ENCODE measurements at regions not wholly inside any gene's neighbourhood (a gene's known extent, or its start where the extent isn't known, plus 50 kb on each side); places are given as distances from the start of the nearest gene placed in this dataset.

DNA sequence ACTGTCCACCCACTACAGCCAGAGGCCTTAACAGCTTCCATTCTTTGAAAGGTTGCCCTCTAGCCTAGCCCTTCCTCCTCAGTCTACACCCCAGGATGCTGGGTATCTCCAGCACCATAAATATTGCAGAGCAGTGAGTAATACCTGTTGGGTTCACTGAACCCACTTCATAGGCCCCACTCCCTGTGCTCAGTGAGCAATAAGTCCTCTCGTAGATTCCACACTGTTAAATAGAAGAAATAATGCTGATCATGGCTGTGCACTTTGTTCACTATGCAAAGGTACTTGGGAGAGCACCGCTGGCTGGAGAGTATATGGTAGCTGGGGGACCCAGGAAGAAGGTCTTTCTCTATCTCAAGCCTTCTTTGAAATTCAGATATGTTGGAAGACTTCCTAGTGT is 87.3 kb downstream of the RSPH3 start:
- H3K36me3 ChIP-seq (ENCODE audit: low read depth, missing control alignments), result no peaks in the 10 kb centered on the region
- DNase-seq, result no peak
- H3K27ac ChIP-seq, result no peak overlapping the region
- no peaks in the 10 kb centered on the region for H3K27me3 ChIP-seq
- TF ChIP-seq, protein P1, sequence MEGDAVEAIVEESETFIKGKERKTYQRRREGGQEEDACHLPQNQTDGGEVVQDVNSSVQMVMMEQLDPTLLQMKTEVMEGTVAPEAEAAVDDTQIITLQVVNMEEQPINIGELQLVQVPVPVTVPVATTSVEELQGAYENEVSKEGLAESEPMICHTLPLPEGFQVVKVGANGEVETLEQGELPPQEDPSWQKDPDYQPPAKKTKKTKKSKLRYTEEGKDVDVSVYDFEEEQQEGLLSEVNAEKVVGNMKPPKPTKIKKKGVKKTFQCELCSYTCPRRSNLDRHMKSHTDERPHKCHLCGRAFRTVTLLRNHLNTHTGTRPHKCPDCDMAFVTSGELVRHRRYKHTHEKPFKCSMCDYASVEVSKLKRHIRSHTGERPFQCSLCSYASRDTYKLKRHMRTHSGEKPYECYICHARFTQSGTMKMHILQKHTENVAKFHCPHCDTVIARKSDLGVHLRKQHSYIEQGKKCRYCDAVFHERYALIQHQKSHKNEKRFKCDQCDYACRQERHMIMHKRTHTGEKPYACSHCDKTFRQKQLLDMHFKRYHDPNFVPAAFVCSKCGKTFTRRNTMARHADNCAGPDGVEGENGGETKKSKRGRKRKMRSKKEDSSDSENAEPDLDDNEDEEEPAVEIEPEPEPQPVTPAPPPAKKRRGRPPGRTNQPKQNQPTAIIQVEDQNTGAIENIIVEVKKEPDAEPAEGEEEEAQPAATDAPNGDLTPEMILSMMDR (IDR thresholded peaks at IDR 0.05), result no peak
- no peak for TF ChIP-seq POLR2A (IDR thresholded peaks at IDR 0.05)
- 97 to 98% methylated on average over 2 of the region's 2 CpGs for WGBS, 2 donors
- no peaks in the 10 kb centered on the region for H3K4me1 ChIP-seq
- intact Hi-C loops (cut with DNase I; ENCODE audit: low total_unique reads), result no loop called here
- H3K9me3 ChIP-seq, result no peaks in the 10 kb centered on the region
- no peak overlapping the region for H3K4me3 ChIP-seq

DNA sequence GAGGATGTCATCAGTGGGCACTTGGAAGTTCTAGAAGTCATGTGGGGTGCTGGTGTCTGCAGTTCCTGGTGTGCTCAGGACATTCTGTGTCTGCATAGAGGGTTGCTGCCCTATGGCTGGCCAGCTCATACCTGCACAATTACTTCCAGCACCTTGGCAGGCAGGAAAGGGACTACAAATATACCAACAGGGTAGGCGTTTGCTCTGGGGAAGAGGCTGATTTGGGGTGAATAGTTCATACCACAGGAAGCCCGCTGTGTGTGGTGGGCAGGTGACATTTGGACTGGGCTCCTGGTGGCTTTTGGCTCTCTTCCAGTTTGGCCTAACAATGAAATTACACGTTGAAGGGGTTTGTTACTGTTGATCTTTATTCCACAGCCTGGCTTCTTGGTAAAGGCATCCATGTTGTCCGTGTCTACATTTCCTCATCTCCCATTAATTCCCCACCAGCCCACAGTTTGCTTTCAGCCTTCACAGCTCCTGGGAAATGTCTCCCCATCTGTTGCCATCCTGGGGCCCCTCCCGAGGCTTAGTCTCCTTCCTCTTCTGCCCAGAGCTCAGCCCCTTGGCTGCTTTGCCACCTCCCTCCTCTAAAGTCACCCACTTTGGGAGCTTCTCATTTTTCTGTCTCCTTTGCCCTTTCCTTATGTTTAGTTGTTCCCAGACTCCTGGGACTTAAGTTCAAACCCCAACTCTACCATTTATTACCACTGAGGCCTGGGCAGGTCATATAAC is 88.1 kb downstream of the RSPH3 start:
- no peaks in the 10 kb centered on the region for H3K27me3 ChIP-seq
- no peaks in the 10 kb centered on the region for H3K36me3 ChIP-seq (ENCODE audit: low read depth, missing control alignments)
- no peak overlapping the region for H3K4me3 ChIP-seq
- intact Hi-C loops (cut with DNase I; ENCODE audit: low total_unique reads), result no loop called here
- WGBS, 2 donors, result 75 to 81% methylated on average over 5 of the region's 5 CpGs
- no peaks in the 10 kb centered on the region for H3K4me1 ChIP-seq
- no peak for DNase-seq
- TF ChIP-seq, protein P1 (IDR thresholded peaks at IDR 0.05), result no peak
- no peak for TF ChIP-seq POLR2A (IDR thresholded peaks at IDR 0.05)
- H3K9me3 ChIP-seq, result no peaks in the 10 kb centered on the region
- H3K27ac ChIP-seq, result no peak overlapping the region

DNA sequence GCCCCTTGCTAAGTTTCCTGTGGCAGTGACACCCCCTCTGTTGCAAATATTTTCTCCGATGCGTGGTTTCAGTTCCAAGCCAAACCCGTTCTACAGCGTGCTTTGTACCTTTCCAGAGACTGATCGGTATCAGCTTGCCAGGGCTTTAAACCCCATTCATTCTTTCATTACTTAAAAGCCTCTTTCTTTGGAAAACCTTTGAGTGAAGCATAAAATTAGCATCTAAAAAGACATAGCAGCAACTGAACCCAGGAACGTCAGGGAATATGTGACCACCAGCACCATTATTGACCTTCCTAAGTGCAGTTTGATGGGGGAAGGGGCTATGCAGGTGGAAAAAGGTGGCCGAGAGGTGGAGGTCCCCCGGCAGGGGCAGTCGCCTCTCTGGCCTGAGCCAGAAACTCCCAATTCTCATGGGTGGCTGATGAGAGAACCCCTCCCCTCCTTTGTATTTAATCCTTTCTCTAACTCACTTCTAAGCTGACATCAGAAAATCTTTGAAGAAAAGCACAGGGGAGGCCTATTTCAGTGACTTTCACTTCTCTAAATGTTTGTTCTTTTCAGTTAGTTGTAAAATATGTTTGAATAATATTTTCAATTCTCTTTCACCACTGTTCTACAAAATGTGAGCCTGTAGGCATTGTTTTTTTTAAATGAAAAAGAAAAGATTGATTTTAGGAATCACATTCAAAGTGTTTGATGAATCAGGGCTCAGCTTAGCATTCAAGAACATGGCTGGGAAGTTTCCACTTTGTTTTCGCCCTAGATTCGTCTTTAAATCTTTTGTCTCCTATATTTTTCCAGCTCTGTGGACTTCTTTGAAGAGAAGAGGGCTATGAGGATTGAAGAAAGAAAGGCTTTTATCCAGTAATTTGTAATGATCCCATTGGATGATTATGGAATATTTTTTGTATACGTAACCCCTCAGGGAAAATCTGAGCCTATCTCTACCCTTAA is 89.2 kb downstream of the RSPH3 start:
- TF ChIP-seq, protein P1 (IDR thresholded peaks at IDR 0.05), result no peak
- no peak for TF ChIP-seq POLR2A (IDR thresholded peaks at IDR 0.05)
- H3K27ac ChIP-seq, result no peak overlapping the region
- DNase-seq, result no peak

DNA sequence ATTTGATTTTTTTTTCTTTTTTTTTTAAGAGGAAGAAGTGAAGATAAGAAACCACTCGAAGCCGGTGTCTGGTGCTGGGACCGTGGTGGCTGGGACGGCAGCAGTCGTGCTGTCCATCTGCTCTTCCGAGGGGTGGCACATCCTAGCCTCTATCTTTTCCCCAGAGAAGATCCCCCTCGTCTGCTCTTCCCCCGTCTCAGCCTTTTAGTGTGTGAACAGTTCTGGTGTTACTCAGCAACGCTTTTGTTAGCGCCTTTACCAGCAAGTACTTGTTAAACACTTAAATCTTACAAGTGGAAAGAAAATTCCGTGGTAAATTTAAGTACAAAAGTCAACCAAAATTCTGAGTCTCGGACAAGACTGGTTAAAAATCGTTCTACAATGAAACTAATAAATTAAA is 90.1 kb downstream of the RSPH3 start:
- Histone ChIP-seq H3K27ac (no peak overlapping the region), H3K27me3 (no peaks in the 10 kb centered on the region), H3K4me3 (no peak overlapping the region), H3K36me3 (ENCODE audit: low read depth, missing control alignments) (no peaks in the 10 kb centered on the region), H3K9me3 (no peaks in the 10 kb centered on the region), H3K4me1 (no peaks in the 10 kb centered on the region)
- DNase-seq, result no peak
- intact Hi-C loops (cut with DNase I; ENCODE audit: low total_unique reads), result no loop called here
- 77 to 78% methylated on average over 13 of the region's 13 CpGs for WGBS, 2 donors
- no peak for TF ChIP-seq POLR2A (IDR thresholded peaks at IDR 0.05)
- TF ChIP-seq, protein P1 (IDR thresholded peaks at IDR 0.05), result no peak

More for the DNA sequence above, 89.2 kb downstream of the RSPH3 start:
- no peaks in the 10 kb centered on the region for H3K27me3 ChIP-seq
- H3K9me3 ChIP-seq, result no peaks in the 10 kb centered on the region
- intact Hi-C loops (cut with DNase I; ENCODE audit: low total_unique reads), result no loop called here
- H3K36me3 ChIP-seq (ENCODE audit: low read depth, missing control alignments), result no peaks in the 10 kb centered on the region
- H3K4me1 ChIP-seq, result no peaks in the 10 kb centered on the region
- H3K4me3 ChIP-seq, result no peak overlapping the region
- 76 to 78% methylated on average over 12 of the region's 12 CpGs for WGBS, 2 donors
